B cell (primary cell): ENCODE measurements at regions not wholly inside any gene's neighbourhood (a gene's known extent, or its start where the extent isn't known, plus 50 kb on each side); places are given as distances from the start of the nearest gene placed in this dataset.

Source experiments
- CTCF ChIP-seq: fragments of 200-600 bp; IDR thresholded peaks from one replicate; pipeline ENCODE4 v1.8.0; 2022; ENCODE audit warnings: antibody characterized with exemption, mild to moderate bottlenecking
- EZH2 ChIP-seq: IDR thresholded peaks from 2 replicates; pipeline ENCODE4 v1.6.1; 2012; ENCODE audit warnings: borderline replicate concordance, low read depth, mild to moderate bottlenecking, moderate library complexity, low read length; ENCODE audit not compliant: insufficient read depth, poor library complexity, severe bottlenecking

GRCh38 chr11:116613206-116613875 lies 159.4 kb downstream of the BUD13 start:
- TF ChIP-seq CTCF: no peak
- no peak for TF ChIP-seq EZH2
